Ishikawa (cell line): ENCODE measurements at regions not wholly inside any gene's neighbourhood (a gene's known extent, or its start where the extent isn't known, plus 50 kb on each side); places are given as distances from the start of the nearest gene placed in this dataset.

Experiments
- CEBPB ChIP-seq: IDR thresholded peaks from 2 replicates; pipeline ENCODE4 v1.6.1; 2012
- CREB1 ChIP-seq: IDR thresholded peaks from 2 replicates; pipeline ENCODE4 v1.6.1; 2012; ENCODE audit warnings: low read depth
- EGR1 ChIP-seq: IDR thresholded peaks from 2 replicates; pipeline ENCODE4 v1.6.1; 2012
- EP300 ChIP-seq: IDR thresholded peaks from 2 replicates; pipeline ENCODE4 v1.6.1; 2012; ENCODE audit warnings: borderline replicate concordance
- FOXM1 ChIP-seq: IDR thresholded peaks from 2 replicates; pipeline ENCODE4 v1.6.1; 2012; ENCODE audit warnings: low read depth, borderline replicate concordance
- NFIC ChIP-seq: IDR thresholded peaks from 2 replicates; pipeline ENCODE4 v1.6.1; 2012
- RAD21 ChIP-seq: IDR thresholded peaks from 2 replicates; pipeline ENCODE4 v1.6.1; 2012; ENCODE audit warnings: low read depth
- TAF1 ChIP-seq: IDR thresholded peaks from 2 replicates; pipeline ENCODE4 v1.6.1; 2012; ENCODE audit warnings: low read depth, mild to moderate bottlenecking
- YY1 ChIP-seq: IDR thresholded peaks from 2 replicates; pipeline ENCODE4 v1.6.1; 2012; ENCODE audit warnings: low read depth
- ZBTB7A ChIP-seq: IDR thresholded peaks from 2 replicates; pipeline ENCODE4 v1.6.1; 2012; ENCODE audit warnings: low read depth
- TF ChIP-seq, protein P1 (sequence below): IDR thresholded peaks from 2 replicates; pipeline ENCODE4 v1.6.1; 2012
- TF ChIP-seq, protein P2 (sequence below): IDR thresholded peaks from 2 replicates; pipeline ENCODE4 v1.6.1; 2012; ENCODE audit warnings: low read depth, mild to moderate bottlenecking

DNA sequence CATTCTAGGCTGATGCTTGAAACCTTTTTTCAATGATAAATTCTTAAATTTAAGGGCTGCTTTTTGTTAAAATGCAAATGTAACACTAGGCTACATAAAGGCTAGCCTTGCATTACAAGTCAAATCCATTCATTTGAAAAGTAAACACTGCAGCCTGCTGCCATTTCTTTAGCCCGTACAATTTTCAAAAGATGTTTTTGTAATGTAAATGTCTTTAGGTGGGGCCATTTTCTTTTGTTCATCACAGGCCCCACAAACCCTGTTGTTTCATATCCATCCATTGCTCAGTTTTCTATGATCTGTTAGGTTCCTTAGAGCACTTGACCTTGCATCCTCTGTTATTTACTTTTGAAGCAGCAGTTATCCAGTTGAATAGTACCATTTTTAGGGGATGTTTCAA is 296.2 kb upstream of the AMOT start:
- TF ChIP-seq CREB1 (no peak), TAF1 (no peak), YY1 (no peak), EP300 (no peak), FOXM1 (no peak), RAD21 (no peak), NFIC (no peak), ZBTB7A (no peak), CEBPB (no peak), EGR1 (no peak)
- TF ChIP-seq, protein P1, sequence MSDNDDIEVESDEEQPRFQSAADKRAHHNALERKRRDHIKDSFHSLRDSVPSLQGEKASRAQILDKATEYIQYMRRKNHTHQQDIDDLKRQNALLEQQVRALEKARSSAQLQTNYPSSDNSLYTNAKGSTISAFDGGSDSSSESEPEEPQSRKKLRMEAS = no peak
- TF ChIP-seq, protein P2, sequence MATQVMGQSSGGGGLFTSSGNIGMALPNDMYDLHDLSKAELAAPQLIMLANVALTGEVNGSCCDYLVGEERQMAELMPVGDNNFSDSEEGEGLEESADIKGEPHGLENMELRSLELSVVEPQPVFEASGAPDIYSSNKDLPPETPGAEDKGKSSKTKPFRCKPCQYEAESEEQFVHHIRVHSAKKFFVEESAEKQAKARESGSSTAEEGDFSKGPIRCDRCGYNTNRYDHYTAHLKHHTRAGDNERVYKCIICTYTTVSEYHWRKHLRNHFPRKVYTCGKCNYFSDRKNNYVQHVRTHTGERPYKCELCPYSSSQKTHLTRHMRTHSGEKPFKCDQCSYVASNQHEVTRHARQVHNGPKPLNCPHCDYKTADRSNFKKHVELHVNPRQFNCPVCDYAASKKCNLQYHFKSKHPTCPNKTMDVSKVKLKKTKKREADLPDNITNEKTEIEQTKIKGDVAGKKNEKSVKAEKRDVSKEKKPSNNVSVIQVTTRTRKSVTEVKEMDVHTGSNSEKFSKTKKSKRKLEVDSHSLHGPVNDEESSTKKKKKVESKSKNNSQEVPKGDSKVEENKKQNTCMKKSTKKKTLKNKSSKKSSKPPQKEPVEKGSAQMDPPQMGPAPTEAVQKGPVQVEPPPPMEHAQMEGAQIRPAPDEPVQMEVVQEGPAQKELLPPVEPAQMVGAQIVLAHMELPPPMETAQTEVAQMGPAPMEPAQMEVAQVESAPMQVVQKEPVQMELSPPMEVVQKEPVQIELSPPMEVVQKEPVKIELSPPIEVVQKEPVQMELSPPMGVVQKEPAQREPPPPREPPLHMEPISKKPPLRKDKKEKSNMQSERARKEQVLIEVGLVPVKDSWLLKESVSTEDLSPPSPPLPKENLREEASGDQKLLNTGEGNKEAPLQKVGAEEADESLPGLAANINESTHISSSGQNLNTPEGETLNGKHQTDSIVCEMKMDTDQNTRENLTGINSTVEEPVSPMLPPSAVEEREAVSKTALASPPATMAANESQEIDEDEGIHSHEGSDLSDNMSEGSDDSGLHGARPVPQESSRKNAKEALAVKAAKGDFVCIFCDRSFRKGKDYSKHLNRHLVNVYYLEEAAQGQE = no peak
